Endothelial cell of umbilical vein (primary cell): ENCODE measurements at regions not wholly inside any gene's neighbourhood (a gene's known extent, or its start where the extent isn't known, plus 50 kb on each side); places are given as distances from the start of the nearest gene placed in this dataset.

Source experiments
- BruUV-seq: library from RNA; stranded (reverse); fragments of 400-500 nt; replicated peaks from 2 replicates; lab custom pipeline; 2021; lab: Mats Ljungman, UMichigan
- CTCF ChIA-PET: fragments of 300-600, 350-600 bp; sonication (Branson Sonifier 250); formaldehyde crosslinking; loops from one replicate; lab custom pipeline; 2021; ENCODE audit warnings: antibody characterized with exemption, inconsistent platforms; lab: Charles Lee
- POLR2A ChIA-PET: fragments of 300-600, 350-600 bp; sonication (Branson Sonifier 250); formaldehyde crosslinking; loops from one replicate; lab custom pipeline; 2021; ENCODE audit warnings: antibody characterized with exemption, inconsistent platforms; lab: Charles Lee
- DNase-seq: peaks from one replicate; pipeline ENCODE4 v3.0.0-alpha.2; 2011; ENCODE audit warnings: low read depth, low spot score
- FAIRE-seq: peaks from 2 replicates; lab custom pipeline; 2011; peaks lifted over from hg19 to GRCh38; lab: Jason Lieb, UNC
- H2AFZ ChIP-seq: 2 replicates; pipeline ENCODE4 v1.6.0; 2012; ENCODE audit warnings: low read depth, low read length, control low read depth, inconsistent platforms
- H3K27ac ChIP-seq: 2 replicates; pipeline ENCODE4 v1.5.1; 2011; ENCODE audit warnings: low read depth, mild to moderate bottlenecking, control low read depth, low read length, moderate library complexity; ENCODE audit not compliant: insufficient read depth
- H3K27me3 ChIP-seq, 2 experiments: 2 replicates each; pipeline versions ENCODE4 v1.6.0 to v1.6.1; 2011; ENCODE audit warnings: low read length in 2 of 2, mixed read lengths in 1 of 2; ENCODE audit not compliant: control insufficient read depth in 2 of 2, insufficient read depth in 2 of 2
- H3K36me3 ChIP-seq, 2 experiments: 2 replicates in 1 of 2; 3 replicates in 1 of 2; pipeline ENCODE4 v1.5.1; 2011; ENCODE audit warnings: low read length in 2 of 2, mild to moderate bottlenecking in 1 of 2, moderate library complexity in 1 of 2; ENCODE audit not compliant: control insufficient read depth in 2 of 2, insufficient read depth in 2 of 2; ENCODE audit errors: extremely low read depth in 1 of 2
- H3K4me1 ChIP-seq: 3 replicates; pipeline ENCODE4 v1.5.1; 2011; ENCODE audit warnings: mild to moderate bottlenecking, low read length; ENCODE audit not compliant: control insufficient read depth, insufficient read depth; ENCODE audit errors: extremely low read depth
- H3K4me2 ChIP-seq: 2 replicates; pipeline ENCODE4 v1.6.1; 2011; ENCODE audit warnings: low read length, control low read depth, mixed read lengths; ENCODE audit not compliant: insufficient read depth
- H3K4me3 ChIP-seq, 3 experiments: fragments of 200-600 bp in 1 of 3; sonication (generic), shearing (Covaris generic) in 1 of 3; replicated peaks in 1 of 3; 2 replicates each; pipeline ENCODE4 v1.5.1; 2011 to 2016; ENCODE audit warnings: control low read depth in 3 of 3, low read length in 3 of 3, mild to moderate bottlenecking in 2 of 3, inconsistent platforms in 1 of 3, low read depth in 1 of 3, moderate library complexity in 1 of 3; ENCODE audit not compliant: insufficient read depth in 1 of 3
- H3K79me2 ChIP-seq: 2 replicates; pipeline ENCODE4 v1.6.0; 2012; ENCODE audit warnings: low read length, inconsistent platforms; ENCODE audit not compliant: control insufficient read depth, insufficient read depth
- H3K9ac ChIP-seq: replicated peaks from 2 replicates; pipeline ENCODE3; 2011; ENCODE audit warnings: low read length, control low read depth; ENCODE audit not compliant: insufficient read depth; ENCODE audit errors: extremely low read depth
- H3K9me1 ChIP-seq: replicated peaks from 3 replicates; pipeline ENCODE4 v1.6.0; 2011; ENCODE audit warnings: mild to moderate bottlenecking, low read length; ENCODE audit not compliant: control insufficient read depth, insufficient read depth; ENCODE audit errors: extremely low read depth
- H3K9me3 ChIP-seq: replicated peaks from 2 replicates; pipeline ENCODE4 v1.5.1; 2012; ENCODE audit warnings: low read length, inconsistent platforms; ENCODE audit not compliant: control insufficient read depth, insufficient read depth
- H4K20me1 ChIP-seq: replicated peaks from 2 replicates; pipeline ENCODE3; 2011; ENCODE audit warnings: mild to moderate bottlenecking, low read length; ENCODE audit not compliant: control insufficient read depth, insufficient read depth; ENCODE audit errors: extremely low read depth
- CTCF ChIP-seq, 2 donors: IDR thresholded peaks; 1 replicate in 1 of 2; 2 replicates in 1 of 2; pipeline ENCODE4 v1.5.1; 2011; ENCODE audit warnings: low read length in 2 of 2, mild to moderate bottlenecking in 2 of 2, moderate library complexity in 2 of 2, control low read depth in 1 of 2, inconsistent platforms in 1 of 2, low read depth in 1 of 2; ENCODE audit not compliant: insufficient read depth in 1 of 2; ENCODE audit errors: extremely low read depth in 1 of 2
- EZH2 ChIP-seq: IDR thresholded peaks from 2 replicates; pipeline ENCODE4 v1.6.1; 2012; ENCODE audit warnings: borderline replicate concordance, low read depth, mild to moderate bottlenecking, moderate library complexity, low read length, inconsistent platforms; ENCODE audit not compliant: severe bottlenecking
- FOS ChIP-seq: IDR thresholded peaks from 2 replicates; pipeline ENCODE4 v1.6.1; 2011; ENCODE audit warnings: mild to moderate bottlenecking, low read length, moderate library complexity, borderline replicate concordance; ENCODE audit not compliant: insufficient read depth
- GATA2 ChIP-seq: IDR thresholded peaks from 2 replicates; pipeline ENCODE4 v1.7.0; 2011; ENCODE audit warnings: low read depth, mild to moderate bottlenecking, moderate library complexity, mixed read lengths, low read length; ENCODE audit not compliant: insufficient read length, insufficient read depth
- JUN ChIP-seq: IDR thresholded peaks from 2 replicates; pipeline ENCODE4 v1.6.1; 2011; ENCODE audit warnings: borderline replicate concordance, low read depth; ENCODE audit not compliant: insufficient read length, insufficient read depth
- MAX ChIP-seq: IDR thresholded peaks from 2 replicates; pipeline ENCODE4 v1.6.1; 2011; ENCODE audit not compliant: insufficient read depth, insufficient read length
- MYC ChIP-seq: IDR thresholded peaks from one replicate; pipeline ENCODE4 v1.6.1; 2011; ENCODE audit warnings: mild to moderate bottlenecking, low read depth, low read length
- POLR2A ChIP-seq: IDR thresholded peaks from 2 replicates; pipeline ENCODE4 v1.6.1; 2012; ENCODE audit warnings: low read depth, mild to moderate bottlenecking, control low read depth, low read length
- POLR2AphosphoS5 ChIP-seq: IDR thresholded peaks from 2 replicates; pipeline ENCODE4 v1.6.1; 2012; ENCODE audit warnings: low read depth, mild to moderate bottlenecking, control low read depth, low read length, moderate library complexity; ENCODE audit not compliant: insufficient read depth
- dilution Hi-C: fragments of 300-500 bp; cut with MboI; formaldehyde crosslinking; loops from one replicate; pipeline ENCODE4 v1.15.0; 2019; ENCODE audit warnings: low sequenced_read_pairs; ENCODE audit not compliant: extremely low pct_ligation_motif_present
- intact Hi-C: fragments of 100-400 bp; cut with micrococcal nuclease; formaldehyde crosslinking; loops from one replicate; pipeline ENCODE4 v1.10.0; 2022

- Histone ChIP-seq H3K4me2 (no peak overlapping the region), H4K20me1 (no peaks in the 10 kb centered on the region), H3K4me1 (peaks cover 6% of the 10 kb centered on the region), H3K79me2 (no peaks in the 10 kb centered on the region), H3K9me3 (no peaks in the 10 kb centered on the region), H3K9ac (no peak overlapping the region), H2AFZ (no peak overlapping the region), H3K36me3 (no peaks in the 10 kb centered on the region), H3K27ac (no peak overlapping the region), H3K4me3 (no peak overlapping the region), H3K27me3 (peaks cover 0 to 2% of the 10 kb centered on the region in 2 experiments), H3K9me1 (no peaks in the 10 kb centered on the region)
- POLR2A ChIA-PET = interaction anchor here (0.6 kb wide), 1 partner anchor 1681 kb away, joined by 3 read pairs; no protein-coding TSS in a partner anchor
- no peak for DNase-seq
- CTCF ChIA-PET = interaction anchor here (0.6 to 4.5 kb wide), 23 partner anchors 11 to 1664 kb away, joined by 3 to 138 read pairs (median 5); partner anchors contain the start of gene NRP2
- intact Hi-C loops (loop anchor here (5.0 to 10.0 kb wide), 2 partner anchors 583 to 610 kb away; no protein-coding TSS in a partner anchor), dilution Hi-C loops (no loop called here)
- no peak for TF ChIP-seq JUN
- TF ChIP-seq POLR2AphosphoS5 = no peak
- no peak for TF ChIP-seq POLR2A
- TF ChIP-seq EZH2 = no peak
- no peak for TF ChIP-seq MAX
- no peak for TF ChIP-seq FOS
- no peak for TF ChIP-seq MYC
- no peak for TF ChIP-seq GATA2
- no peak for TF ChIP-seq CTCF (IDR thresholded peaks at IDR 0.05; ENCODE audit: extremely low read depth in 1 of 2, insufficient read depth in 1 of 2, low read depth in 1 of 2, low read length in 2 of 2)
- no TSS peak for BruUV-seq
- FAIRE-seq = no peak
Observed at GRCh38 chr2:204261846-204262245, 283.4 kb upstream of the PARD3B start.
